ENCODE measurements at regions not wholly inside any gene's neighbourhood (a gene's known extent, or its start where the extent isn't known, plus 50 kb on each side); places are given as distances from the start of the nearest gene placed in this dataset.

DNA sequence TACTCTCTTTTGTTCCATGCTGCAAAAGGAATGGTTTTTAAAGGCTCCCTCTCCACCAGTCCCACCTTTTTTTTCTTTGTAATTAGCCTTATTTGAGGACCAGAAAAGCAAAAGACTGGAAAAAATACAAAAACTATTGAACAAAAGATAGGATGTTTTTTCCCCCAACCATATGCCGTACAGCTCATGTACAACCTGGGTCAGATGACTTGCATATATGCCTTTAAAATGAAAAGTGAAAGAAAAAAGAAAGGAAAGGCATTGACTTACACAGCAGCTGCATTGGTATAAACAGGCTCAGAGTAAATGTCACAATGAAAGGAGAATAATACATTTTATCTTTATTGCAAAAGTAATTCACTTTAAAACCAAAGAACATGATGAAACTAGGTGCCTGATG lies 69.5 kb upstream of the CMC1 start:
- DNase-seq (ENCODE audit: insufficient read length, low spot score) = no peak
- no peak for TF ChIP-seq POLR2A (IDR thresholded peaks at IDR 0.05; ENCODE audit: low read depth, low read length)
- no peak for FAIRE-seq

- no peak for TF ChIP-seq POLR2A (IDR thresholded peaks at IDR 0.05; ENCODE audit: low read depth, low read length)
- no peak for DNase-seq (ENCODE audit: insufficient read length, low spot score)
- FAIRE-seq = no peak
Observed at GRCh38 chr3:28172748-28173147, 68.7 kb upstream of the CMC1 start.

GRCh38 chr3:28173836-28174235 lies 67.6 kb upstream of the CMC1 start:
- no peak for DNase-seq (ENCODE audit: insufficient read length, low spot score)
- TF ChIP-seq POLR2A (IDR thresholded peaks at IDR 0.05; ENCODE audit: low read depth, low read length) = no peak
- FAIRE-seq = no peak

GRCh38 chr3:28186748-28187147 lies 54.7 kb upstream of the CMC1 start:
- DNase-seq (ENCODE audit: insufficient read length, low spot score) (no peak), FAIRE-seq (no peak)
- TF ChIP-seq POLR2A (IDR thresholded peaks at IDR 0.05; ENCODE audit: low read depth, low read length) = no peak

DNA sequence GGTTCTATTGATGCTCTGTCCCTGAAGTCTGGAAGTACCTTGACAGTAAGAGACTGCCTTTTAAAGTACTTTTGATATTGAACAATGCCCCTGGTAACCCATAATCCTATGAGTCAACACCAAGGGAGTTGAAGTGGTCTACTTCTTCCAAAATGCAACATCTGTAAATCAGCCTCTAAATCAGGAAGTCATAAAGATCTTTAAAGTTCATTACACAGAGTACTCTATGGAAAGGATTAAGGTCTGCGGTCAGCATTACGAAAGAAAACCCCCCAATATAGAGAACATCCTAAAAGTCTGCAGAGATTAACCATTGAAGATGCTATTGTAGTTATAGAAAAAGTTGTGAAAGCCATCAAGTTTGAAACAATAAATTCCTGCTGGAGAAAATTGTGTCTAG lies 52.7 kb upstream of the CMC1 start:
- FAIRE-seq (no peak), DNase-seq (ENCODE audit: insufficient read length, low spot score) (no peak)
- no peak for TF ChIP-seq POLR2A (IDR thresholded peaks at IDR 0.05; ENCODE audit: low read depth, low read length)

- DNase-seq (ENCODE audit: insufficient read length, low spot score) = no peak
- FAIRE-seq = no peak
- TF ChIP-seq POLR2A (IDR thresholded peaks at IDR 0.05; ENCODE audit: low read depth, low read length) = no peak
Observed at GRCh38 chr3:28191363-28191762, 50.1 kb upstream of the CMC1 start.
